H9 (cell line): ENCODE measurements at regions not wholly inside any gene's neighbourhood (a gene's known extent, or its start where the extent isn't known, plus 50 kb on each side); places are given as distances from the start of the nearest gene placed in this dataset.

Source experiments
- DNase-seq: peaks from one replicate; pipeline ENCODE4 v3.0.0-alpha.2; 2017
- H2AFZ ChIP-seq: one replicate; pipeline ENCODE4 v1.6.1; 2013; ENCODE audit warnings: mild to moderate bottlenecking, low read length, control low read depth, moderate library complexity
- H2AK5ac ChIP-seq: 2 replicates; pipeline ENCODE4 v1.6.1; 2013; ENCODE audit warnings: low read length, control low read depth, mixed read lengths; ENCODE audit not compliant: insufficient read length
- H2BK120ac ChIP-seq: one replicate; pipeline ENCODE4 v1.6.1; 2013; ENCODE audit warnings: low read depth, mild to moderate bottlenecking, low read length, control low read depth, inconsistent platforms; ENCODE audit not compliant: poor library complexity, severe bottlenecking
- H2BK12ac ChIP-seq: 2 replicates; pipeline ENCODE4 v1.6.1; 2013; ENCODE audit warnings: low read length, control low read depth, mixed read lengths, low read depth; ENCODE audit not compliant: insufficient read length
- H2BK15ac ChIP-seq: 2 replicates; pipeline ENCODE4 v1.6.1; 2013; ENCODE audit warnings: low read depth, low read length, control low read depth
- H2BK20ac ChIP-seq: one replicate; pipeline ENCODE4 v1.6.1; 2013; ENCODE audit warnings: low read depth, mild to moderate bottlenecking, low read length, control low read depth, inconsistent platforms; ENCODE audit not compliant: poor library complexity, severe bottlenecking
- H2BK5ac ChIP-seq: 2 replicates; pipeline ENCODE4 v1.6.1; 2013; ENCODE audit warnings: low read length, control low read depth, mixed read lengths; ENCODE audit not compliant: insufficient read length
- H3K14ac ChIP-seq: 2 replicates; pipeline ENCODE4 v1.6.1; 2013; ENCODE audit warnings: low read length, control low read depth; ENCODE audit not compliant: insufficient read depth
- H3K18ac ChIP-seq: 2 replicates; pipeline ENCODE4 v1.6.1; 2013; ENCODE audit warnings: low read depth, mild to moderate bottlenecking, mixed read lengths, low read length, control low read depth; ENCODE audit not compliant: insufficient read length
- H3K23ac ChIP-seq: 2 replicates; pipeline ENCODE4 v1.6.1; 2013; ENCODE audit warnings: low read length, control low read depth, mixed read lengths, low read depth; ENCODE audit not compliant: insufficient read length
- H3K23me2 ChIP-seq: 2 replicates; pipeline ENCODE4 v1.6.1; 2013; ENCODE audit warnings: low read depth, mild to moderate bottlenecking, mixed read lengths, low read length, control low read depth; ENCODE audit not compliant: insufficient read length, poor library complexity, severe bottlenecking
- H3K27ac ChIP-seq: 2 replicates; pipeline ENCODE4 v1.5.1; 2013; ENCODE audit warnings: low read length, control low read depth, mixed read lengths, low read depth; ENCODE audit not compliant: insufficient read length
- H3K27me3 ChIP-seq: 2 replicates; pipeline ENCODE4 v1.6.1; 2013; ENCODE audit warnings: low read length, control low read depth, inconsistent platforms; ENCODE audit not compliant: insufficient read depth
- H3K4ac ChIP-seq: 2 replicates; pipeline ENCODE4 v1.6.1; 2013; ENCODE audit warnings: low read depth, mild to moderate bottlenecking, control low read depth, inconsistent platforms, low read length, moderate library complexity
- H3K4me1 ChIP-seq: 2 replicates; pipeline ENCODE4 v1.6.1; 2013; ENCODE audit warnings: low read length, control low read depth, inconsistent platforms; ENCODE audit not compliant: insufficient read depth
- H3K4me2 ChIP-seq: 2 replicates; pipeline ENCODE4 v1.6.1; 2013; ENCODE audit warnings: low read length, control low read depth, mixed read lengths; ENCODE audit not compliant: insufficient read length, insufficient read depth
- H3K56ac ChIP-seq: 2 replicates; pipeline ENCODE4 v1.6.1; 2013; ENCODE audit warnings: low read depth, mild to moderate bottlenecking, mixed read lengths, low read length, control low read depth; ENCODE audit not compliant: insufficient read length
- H3K79me1 ChIP-seq: 2 replicates; pipeline ENCODE4 v1.6.1; 2013; ENCODE audit warnings: low read depth, mild to moderate bottlenecking, moderate library complexity, low read length, control low read depth, inconsistent platforms; ENCODE audit not compliant: insufficient read depth, poor library complexity, severe bottlenecking
- H3K79me2 ChIP-seq: 2 replicates; pipeline ENCODE4 v1.6.1; 2013; ENCODE audit warnings: low read length, control low read depth, inconsistent platforms; ENCODE audit not compliant: insufficient read depth
- H3K9ac ChIP-seq: 2 replicates; pipeline ENCODE4 v1.6.1; 2013; ENCODE audit warnings: low read length, control low read depth, mixed read lengths; ENCODE audit not compliant: insufficient read length; ENCODE audit errors: extremely low read depth
- H3K9me3 ChIP-seq: one replicate; pipeline ENCODE4 v1.6.1; 2013; ENCODE audit warnings: low read depth, low read length, inconsistent platforms; ENCODE audit not compliant: control insufficient read depth
- H3T11ph ChIP-seq: one replicate; pipeline ENCODE4 v1.6.1; 2013; ENCODE audit warnings: mild to moderate bottlenecking, low read length, control low read depth, inconsistent platforms
- H4K20me1 ChIP-seq: one replicate; pipeline ENCODE4 v1.6.1; 2013; ENCODE audit not compliant: control insufficient read depth, insufficient read length, insufficient read depth
- H4K5ac ChIP-seq: 2 replicates; pipeline ENCODE4 v1.6.1; 2013; ENCODE audit warnings: low read depth, mild to moderate bottlenecking, mixed read lengths, low read length, control low read depth; ENCODE audit not compliant: insufficient read length
- H4K8ac ChIP-seq: replicated peaks from 2 replicates; pipeline ENCODE4 v1.6.1; 2013; ENCODE audit warnings: low read length, control low read depth, mixed read lengths, low read depth; ENCODE audit not compliant: insufficient read length
- H4K91ac ChIP-seq: 2 replicates; pipeline ENCODE4 v1.6.1; 2013; ENCODE audit warnings: low read depth, mild to moderate bottlenecking, moderate library complexity, mixed read lengths, low read length, control low read depth; ENCODE audit not compliant: insufficient read length
- H3K27ac Mint-ChIP-seq, 3 experiments: 2 replicates in 2 of 3; 3 replicates in 1 of 3; pipeline ENCODE4 v1.8.0; 2020 to 2021; ENCODE audit warnings: mixed read lengths in 3 of 3, mild to moderate bottlenecking in 1 of 3, moderate library complexity in 1 of 3
- H3K27me3 Mint-ChIP-seq: 2 replicates; pipeline ENCODE4 v1.8.0; 2021; ENCODE audit warnings: low read depth, mild to moderate bottlenecking, moderate library complexity, mixed read lengths
- H3K36me3 Mint-ChIP-seq, 3 experiments: 2 replicates in 2 of 3; 3 replicates in 1 of 3; pipeline ENCODE4 v1.8.0; 2020 to 2021; ENCODE audit warnings: low read depth in 3 of 3, mixed read lengths in 3 of 3; ENCODE audit not compliant: insufficient read depth in 1 of 3
- H3K4me1 Mint-ChIP-seq, 2 experiments: 2 replicates each; pipeline ENCODE4 v1.8.0; 2020; ENCODE audit warnings: mixed read lengths in 2 of 2
- H3K4me3 Mint-ChIP-seq, 2 experiments: 2 replicates in 1 of 2; 3 replicates in 1 of 2; pipeline ENCODE4 v1.8.0; 2020 to 2021; ENCODE audit warnings: mild to moderate bottlenecking in 2 of 2, mixed read lengths in 2 of 2, moderate library complexity in 1 of 2
- H3K9me3 Mint-ChIP-seq, 2 experiments: 2 replicates in 1 of 2; 3 replicates in 1 of 2; pipeline ENCODE4 v1.8.0; 2020; ENCODE audit warnings: mild to moderate bottlenecking in 2 of 2, mixed read lengths in 2 of 2, moderate library complexity in 1 of 2
- CTCF ChIP-seq: fragments of 200-600 bp; sonication (generic); conservative IDR thresholded peaks from 3 replicates; pipeline ENCODE4 v1.8.0; 2021; ENCODE audit warnings: antibody characterized with exemption, mild to moderate bottlenecking
- WGBS: extraction: QIAGEN DNeasy Blood & Tissue Kit; methylation state at CpG from one replicate; pipeline ENCODE4 v1.1.7; 2013; ENCODE audit warnings: missing lambda C conversion rate, low lambda C conversion rate, mixed read lengths; ENCODE audit not compliant: insufficient read length; ENCODE audit errors: extremely low coverage; 5-methylcytosine and 5-hydroxymethylcytosine counted together

GRCh38 chr15:98501632-98502031, 146.7 kb upstream of the IGF1R start:
- no peak overlapping the region for H2BK12ac ChIP-seq
- no peak overlapping the region for H3K27ac ChIP-seq
- H3K23ac ChIP-seq, result no peak overlapping the region
- H3K27me3 Mint-ChIP-seq, result peaks cover 17% of the 10 kb centered on the region
- no peak overlapping the region for H2BK20ac ChIP-seq
- no peaks in the 10 kb centered on the region for H3K79me2 ChIP-seq
- no peak overlapping the region for H4K5ac ChIP-seq
- H3K79me1 ChIP-seq, result no peaks in the 10 kb centered on the region
- no peak overlapping the region for H3K4me2 ChIP-seq
- no peak overlapping the region for H3T11ph ChIP-seq
- H3K9me3 Mint-ChIP-seq, result peaks cover 7 to 8% of the 10 kb centered on the region in 2 experiments; a peak in 3 of 5 replicates
- no peak for DNase-seq
- H3K27ac Mint-ChIP-seq, result no peak overlapping the region
- peaks cover 5 to 7% of the 10 kb centered on the region in 2 experiments; a peak in 3 of 4 replicates for H3K4me1 Mint-ChIP-seq
- H3K14ac ChIP-seq, result no peak overlapping the region
- no CpG with 5 or more reads among the region's 3 CpGs for WGBS
- H3K9me3 ChIP-seq, result no peaks in the 10 kb centered on the region
- no peaks in the 10 kb centered on the region for H3K27me3 ChIP-seq
- no peak overlapping the region for H4K91ac ChIP-seq
- H4K20me1 ChIP-seq, result no peaks in the 10 kb centered on the region
- no peak overlapping the region for H2AK5ac ChIP-seq
- H2BK15ac ChIP-seq, result no peak overlapping the region
- no peaks in the 10 kb centered on the region for H3K23me2 ChIP-seq
- H3K9ac ChIP-seq, result no peak overlapping the region
- no peak overlapping the region for H2BK120ac ChIP-seq
- H3K18ac ChIP-seq, result no peak overlapping the region
- H2BK5ac ChIP-seq, result no peak overlapping the region
- no peak overlapping the region for H3K4ac ChIP-seq
- no peaks in the 10 kb centered on the region for H3K4me1 ChIP-seq
- no peak overlapping the region for H4K8ac ChIP-seq
- no peaks in the 10 kb centered on the region for H3K36me3 Mint-ChIP-seq
- no peak for TF ChIP-seq CTCF
- H2AFZ ChIP-seq, result no peak overlapping the region
- H3K4me3 Mint-ChIP-seq, result no peak overlapping the region
- H3K56ac ChIP-seq, result no peak overlapping the region
